ENCODE measurements at regions not wholly inside any gene's neighbourhood (a gene's known extent, or its start where the extent isn't known, plus 50 kb on each side); places are given as distances from the start of the nearest gene placed in this dataset.

GRCh38 chr22:26885441-26886261 is 228.3 kb downstream of the MIAT start:
- TF ChIP-seq CTCF (conservative IDR thresholded peaks at IDR 0.05; ENCODE audit: low read depth, low read length), result no peak
- TF ChIP-seq EZH2 (IDR thresholded peaks at IDR 0.05; ENCODE audit: borderline replicate concordance, low read depth, low read length, poor library complexity, severe bottlenecking), result no peak

Measured in A673 (cell line).